ENCODE measurements at regions not wholly inside any gene's neighbourhood (a gene's known extent, or its start where the extent isn't known, plus 50 kb on each side); places are given as distances from the start of the nearest gene placed in this dataset.

DNA sequence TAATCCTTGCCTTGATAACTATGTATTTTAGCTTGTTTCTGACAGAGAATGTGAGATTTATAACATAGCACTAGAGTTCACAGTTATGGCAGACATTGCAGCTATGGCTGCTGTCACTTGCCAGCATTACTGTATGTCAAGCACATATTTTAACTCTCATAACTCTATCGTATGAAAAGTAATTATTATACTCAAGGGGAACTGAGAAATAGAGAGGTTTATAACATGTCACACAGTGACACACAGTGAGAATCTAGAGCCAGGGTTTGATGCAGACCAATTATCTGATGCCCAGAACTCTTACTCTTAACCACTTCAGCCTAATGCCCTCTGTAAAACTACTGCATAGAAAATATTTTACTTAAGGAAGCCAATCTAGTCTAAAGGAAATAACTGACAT is 1012.4 kb downstream of the GRIK2 start:
- DNase-seq (ENCODE audit: low read depth, low spot score), result no peak
- no peaks in the 10 kb centered on the region for H3K36me3 ChIP-seq (ENCODE audit: insufficient read depth, insufficient read length, low read length)
- H3K4me3 ChIP-seq (ENCODE audit: insufficient read length, low read depth), result no peak overlapping the region
- no peaks in the 10 kb centered on the region for H3K4me1 ChIP-seq (ENCODE audit: insufficient read depth, insufficient read length)
- TF ChIP-seq ZNF274 (IDR thresholded peaks at IDR 0.05; ENCODE audit: low read depth, low read length), result no peak
- TF ChIP-seq YY1 (IDR thresholded peaks at IDR 0.05; ENCODE audit: insufficient read depth, insufficient read length), result no peak
- no peak for TF ChIP-seq SUZ12 (IDR thresholded peaks at IDR 0.05; ENCODE audit: extremely low read depth, insufficient read depth, insufficient read length)
- H3K9ac ChIP-seq (ENCODE audit: insufficient read length, low read depth), result no peak overlapping the region
- no peaks in the 10 kb centered on the region for H3K9me3 ChIP-seq (ENCODE audit: insufficient read depth, low read length)
- no peaks in the 10 kb centered on the region for H3K27me3 ChIP-seq (ENCODE audit: insufficient read depth, insufficient read length)

DNA sequence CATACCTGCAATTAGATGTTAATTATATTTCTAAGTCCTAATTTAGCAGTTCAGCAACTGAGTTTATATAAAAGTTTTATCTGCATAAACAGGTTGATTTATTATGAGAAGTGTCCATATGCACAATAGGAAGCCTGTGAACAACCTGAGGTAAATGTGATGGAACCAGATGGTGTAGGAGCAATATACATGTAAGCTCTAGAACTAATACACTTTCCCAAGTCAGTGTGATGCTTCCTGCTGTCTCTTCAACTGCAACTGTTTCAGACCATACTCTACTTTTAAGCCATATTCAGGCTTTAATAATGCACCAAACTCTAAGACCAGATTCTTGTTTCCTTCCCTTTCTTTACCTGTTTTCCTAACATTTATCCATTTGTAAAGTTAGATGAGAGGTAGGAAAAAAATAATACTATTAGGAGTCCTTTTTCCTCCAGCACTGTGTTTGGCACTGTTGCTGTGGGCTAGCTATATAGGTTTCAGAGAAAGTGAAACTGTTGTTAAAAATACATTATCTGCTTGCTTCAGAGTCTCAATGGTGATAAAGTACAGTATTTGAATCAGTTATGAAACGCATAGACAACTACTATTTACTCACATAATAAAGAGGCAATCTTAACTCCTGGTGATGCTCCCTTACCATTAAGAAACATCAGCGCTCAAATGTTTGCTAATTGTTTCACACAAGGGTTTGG is 1009.3 kb downstream of the GRIK2 start:
- TF ChIP-seq YY1 (IDR thresholded peaks at IDR 0.05; ENCODE audit: insufficient read depth, insufficient read length) (no peak), SUZ12 (IDR thresholded peaks at IDR 0.05; ENCODE audit: extremely low read depth, insufficient read depth, insufficient read length) (no peak), ZNF274 (IDR thresholded peaks at IDR 0.05; ENCODE audit: low read depth, low read length) (no peak)
- H3K36me3 ChIP-seq (ENCODE audit: insufficient read depth, insufficient read length, low read length), result no peaks in the 10 kb centered on the region
- no peak overlapping the region for H3K9ac ChIP-seq (ENCODE audit: insufficient read length, low read depth)
- H3K27me3 ChIP-seq (ENCODE audit: insufficient read depth, insufficient read length), result no peaks in the 10 kb centered on the region
- no peaks in the 10 kb centered on the region for H3K9me3 ChIP-seq (ENCODE audit: insufficient read depth, low read length)
- no peak for DNase-seq (ENCODE audit: low read depth, low spot score)
- no peaks in the 10 kb centered on the region for H3K4me1 ChIP-seq (ENCODE audit: insufficient read depth, insufficient read length)
- no peak overlapping the region for H3K4me3 ChIP-seq (ENCODE audit: insufficient read length, low read depth)

DNA sequence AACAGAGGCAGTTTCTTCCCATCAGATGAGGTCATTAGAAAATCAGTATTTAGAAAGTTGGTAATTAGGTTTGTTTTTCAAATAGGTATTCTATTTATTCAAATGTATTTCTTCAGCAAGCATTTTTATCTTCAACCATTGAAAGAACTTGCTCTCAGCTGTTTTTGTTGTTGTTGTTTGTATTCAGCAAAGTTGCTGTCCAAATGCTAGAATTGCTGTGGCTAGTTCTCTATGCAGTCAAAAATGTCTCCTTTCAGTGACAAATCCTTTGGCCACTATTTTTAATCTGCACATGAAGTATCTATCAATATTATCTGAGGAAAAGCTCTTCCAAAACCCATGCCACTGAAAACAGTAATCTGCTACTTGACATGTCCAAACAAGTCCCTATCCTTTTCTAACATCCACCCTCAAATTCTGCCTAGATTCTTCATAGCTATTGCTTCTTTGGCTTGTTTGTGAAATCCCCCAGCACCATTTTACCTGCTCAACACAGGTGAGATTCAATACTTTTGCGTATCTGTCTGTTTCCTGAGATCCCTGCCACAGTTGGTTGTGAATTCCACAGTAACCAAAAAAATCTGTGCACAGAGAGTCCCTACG is 1005.4 kb downstream of the GRIK2 start:
- no peak for TF ChIP-seq ZNF274 (IDR thresholded peaks at IDR 0.05; ENCODE audit: low read depth, low read length)
- TF ChIP-seq YY1 (IDR thresholded peaks at IDR 0.05; ENCODE audit: insufficient read depth, insufficient read length), result no peak
- no peak for TF ChIP-seq SUZ12 (IDR thresholded peaks at IDR 0.05; ENCODE audit: extremely low read depth, insufficient read depth, insufficient read length)
- Histone ChIP-seq H3K36me3 (ENCODE audit: insufficient read depth, insufficient read length, low read length) (no peaks in the 10 kb centered on the region), H3K4me1 (ENCODE audit: insufficient read depth, insufficient read length) (no peaks in the 10 kb centered on the region), H3K9ac (ENCODE audit: insufficient read length, low read depth) (no peak overlapping the region), H3K27me3 (ENCODE audit: insufficient read depth, insufficient read length) (no peaks in the 10 kb centered on the region), H3K4me3 (ENCODE audit: insufficient read length, low read depth) (no peak overlapping the region), H3K9me3 (ENCODE audit: insufficient read depth, low read length) (no peaks in the 10 kb centered on the region)
- no peak for DNase-seq (ENCODE audit: low read depth, low spot score)

DNA sequence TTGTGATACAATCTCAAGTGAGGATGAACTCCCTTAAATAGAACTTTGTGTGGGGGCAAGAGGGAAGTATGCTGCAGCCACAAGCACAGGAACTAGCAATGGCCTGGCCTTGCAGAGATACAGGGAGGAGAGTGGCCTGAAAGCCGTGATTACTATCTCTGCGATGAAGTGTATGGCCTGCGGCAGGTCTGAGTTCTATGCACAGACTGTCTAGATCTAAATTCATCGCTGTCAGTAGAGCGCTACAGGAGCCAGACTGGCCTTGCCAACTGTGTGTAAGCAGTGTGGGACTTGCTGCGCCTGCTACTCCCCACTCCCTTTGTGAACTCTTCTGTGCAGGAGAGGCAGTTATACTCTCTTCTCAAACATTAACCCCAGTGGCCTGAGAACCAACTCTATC is 997.0 kb downstream of the GRIK2 start:
- Histone ChIP-seq H3K9me3 (ENCODE audit: insufficient read depth, low read length) (no peaks in the 10 kb centered on the region), H3K36me3 (ENCODE audit: insufficient read depth, insufficient read length, low read length) (no peaks in the 10 kb centered on the region), H3K4me3 (ENCODE audit: insufficient read length, low read depth) (no peak overlapping the region), H3K4me1 (ENCODE audit: insufficient read depth, insufficient read length) (no peaks in the 10 kb centered on the region), H3K9ac (ENCODE audit: insufficient read length, low read depth) (no peak overlapping the region), H3K27me3 (ENCODE audit: insufficient read depth, insufficient read length) (no peaks in the 10 kb centered on the region)
- no peak for DNase-seq (ENCODE audit: low read depth, low spot score)
- TF ChIP-seq ZNF274 (IDR thresholded peaks at IDR 0.05; ENCODE audit: low read depth, low read length), result no peak
- TF ChIP-seq SUZ12 (IDR thresholded peaks at IDR 0.05; ENCODE audit: extremely low read depth, insufficient read depth, insufficient read length), result no peak
- TF ChIP-seq YY1 (IDR thresholded peaks at IDR 0.05; ENCODE audit: insufficient read depth, insufficient read length), result no peak

DNA sequence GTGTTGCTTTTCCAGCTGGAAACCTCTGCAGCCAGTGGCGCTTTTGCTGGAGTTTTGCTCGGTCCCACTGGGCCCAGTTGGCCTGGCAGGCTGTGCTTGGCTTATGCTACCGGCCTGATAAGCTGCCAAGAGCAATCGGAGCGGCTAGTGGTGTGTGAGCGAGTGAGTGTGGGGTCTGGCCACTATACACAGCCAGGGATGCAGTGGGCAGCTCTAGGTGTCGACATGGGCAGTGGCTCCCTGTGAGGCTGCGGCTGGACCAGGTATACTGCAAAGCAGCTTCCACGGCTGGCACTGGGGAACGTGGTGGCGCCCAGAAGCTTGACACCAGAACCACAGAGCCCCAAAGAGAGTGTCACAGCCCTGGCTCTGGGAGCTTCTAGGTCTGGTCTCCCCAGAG is 996.5 kb downstream of the GRIK2 start:
- Histone ChIP-seq H3K27me3 (ENCODE audit: insufficient read depth, insufficient read length) (no peaks in the 10 kb centered on the region), H3K4me3 (ENCODE audit: insufficient read length, low read depth) (no peak overlapping the region), H3K9ac (ENCODE audit: insufficient read length, low read depth) (no peak overlapping the region), H3K36me3 (ENCODE audit: insufficient read depth, insufficient read length, low read length) (no peaks in the 10 kb centered on the region), H3K4me1 (ENCODE audit: insufficient read depth, insufficient read length) (no peaks in the 10 kb centered on the region), H3K9me3 (ENCODE audit: insufficient read depth, low read length) (no peaks in the 10 kb centered on the region)
- no peak for DNase-seq (ENCODE audit: low read depth, low spot score)
- TF ChIP-seq SUZ12 (IDR thresholded peaks at IDR 0.05; ENCODE audit: extremely low read depth, insufficient read depth, insufficient read length) (no peak), ZNF274 (IDR thresholded peaks at IDR 0.05; ENCODE audit: low read depth, low read length) (no peak), YY1 (IDR thresholded peaks at IDR 0.05; ENCODE audit: insufficient read depth, insufficient read length) (no peak)

DNA sequence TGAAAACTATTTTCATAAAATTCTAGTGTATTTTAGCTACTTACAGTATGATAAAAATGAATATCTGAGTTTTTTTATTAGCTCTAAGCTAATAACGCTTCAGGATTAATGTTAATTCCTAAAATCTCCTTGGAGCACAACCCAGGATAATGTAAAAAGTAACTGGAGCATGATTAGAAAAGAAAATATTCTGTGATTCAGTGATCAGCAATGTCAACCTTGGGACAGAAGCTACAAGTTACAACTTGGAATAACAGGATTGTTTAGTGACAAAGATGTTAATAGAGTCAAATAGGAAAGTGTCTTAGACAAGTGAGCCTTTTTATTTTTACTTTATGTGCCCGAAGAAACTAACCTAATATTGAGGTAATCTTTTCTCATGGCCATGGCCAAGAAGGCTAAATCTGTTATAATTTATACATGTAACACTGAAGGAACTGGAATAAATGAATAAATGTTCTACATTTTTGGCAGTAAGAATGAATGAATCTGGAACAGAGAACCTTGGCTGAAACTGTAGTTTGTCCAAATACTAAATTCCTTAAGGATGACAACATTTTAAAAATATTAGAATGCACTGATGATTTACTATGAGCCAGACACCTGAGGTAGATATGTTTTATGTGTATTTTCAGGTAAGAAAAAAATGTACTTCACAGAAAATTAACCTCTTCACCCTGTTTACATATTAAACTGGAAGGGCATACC is 994.0 kb downstream of the GRIK2 start:
- no peaks in the 10 kb centered on the region for H3K36me3 ChIP-seq (ENCODE audit: insufficient read depth, insufficient read length, low read length)
- DNase-seq (ENCODE audit: low read depth, low spot score), result no peak

DNA sequence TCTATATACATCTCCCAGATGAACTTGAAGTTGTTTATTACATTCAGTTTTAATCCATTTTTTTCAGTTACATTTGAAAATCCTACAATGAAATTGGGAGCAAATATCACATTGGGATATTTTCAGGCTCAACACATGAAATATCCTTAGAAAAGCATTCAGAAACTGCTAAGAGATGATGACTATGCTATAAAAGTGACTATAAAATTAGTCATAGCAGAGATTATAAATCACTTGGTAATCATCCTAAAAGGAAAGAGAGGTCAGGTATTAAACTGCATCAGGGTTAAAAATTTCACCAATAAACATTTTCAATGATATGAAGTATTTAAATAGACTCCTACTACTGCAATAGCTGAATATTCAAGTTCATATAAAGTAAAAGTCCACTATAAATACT is 987.7 kb downstream of the GRIK2 start:
- Histone ChIP-seq H3K9me3 (ENCODE audit: insufficient read depth, low read length) (no peaks in the 10 kb centered on the region), H3K4me3 (ENCODE audit: insufficient read length, low read depth) (no peak overlapping the region), H3K4me1 (ENCODE audit: insufficient read depth, insufficient read length) (no peaks in the 10 kb centered on the region), H3K27me3 (ENCODE audit: insufficient read depth, insufficient read length) (no peaks in the 10 kb centered on the region), H3K9ac (ENCODE audit: insufficient read length, low read depth) (no peak overlapping the region), H3K36me3 (ENCODE audit: insufficient read depth, insufficient read length, low read length) (no peaks in the 10 kb centered on the region)
- TF ChIP-seq YY1 (IDR thresholded peaks at IDR 0.05; ENCODE audit: insufficient read depth, insufficient read length) (no peak), ZNF274 (IDR thresholded peaks at IDR 0.05; ENCODE audit: low read depth, low read length) (no peak), SUZ12 (IDR thresholded peaks at IDR 0.05; ENCODE audit: extremely low read depth, insufficient read depth, insufficient read length) (no peak)
- DNase-seq (ENCODE audit: low read depth, low spot score), result no peak

More for the DNA sequence above, 994.0 kb downstream of the GRIK2 start:
- TF ChIP-seq SUZ12 (IDR thresholded peaks at IDR 0.05; ENCODE audit: extremely low read depth, insufficient read depth, insufficient read length) (no peak), ZNF274 (IDR thresholded peaks at IDR 0.05; ENCODE audit: low read depth, low read length) (no peak), YY1 (IDR thresholded peaks at IDR 0.05; ENCODE audit: insufficient read depth, insufficient read length) (no peak)
- Histone ChIP-seq H3K4me3 (ENCODE audit: insufficient read length, low read depth) (no peak overlapping the region), H3K4me1 (ENCODE audit: insufficient read depth, insufficient read length) (no peaks in the 10 kb centered on the region), H3K9ac (ENCODE audit: insufficient read length, low read depth) (no peak overlapping the region), H3K27me3 (ENCODE audit: insufficient read depth, insufficient read length) (no peaks in the 10 kb centered on the region), H3K9me3 (ENCODE audit: insufficient read depth, low read length) (no peaks in the 10 kb centered on the region)
